Fibroblast of lung (primary cell): ENCODE measurements at regions not wholly inside any gene's neighbourhood (a gene's known extent, or its start where the extent isn't known, plus 50 kb on each side); places are given as distances from the start of the nearest gene placed in this dataset.

Source experiments
- EZH2 ChIP-seq: IDR thresholded peaks from 2 replicates; pipeline ENCODE4 v1.5.1; 2012; ENCODE audit warnings: low read length, control low read depth, mild to moderate bottlenecking; ENCODE audit errors: missing control alignments
- TF ChIP-seq, protein P1 (sequence below), 2 donors: IDR thresholded peaks in 1 of 2; conservative IDR thresholded peaks in 1 of 2; 1 replicate in 1 of 2; 2 replicates in 1 of 2; pipeline ENCODE4 v1.5.1; 2011 to 2012; ENCODE audit warnings: low read length in 2 of 2, control low read depth in 1 of 2, inconsistent platforms in 1 of 2, low read depth in 1 of 2, mild to moderate bottlenecking in 1 of 2

GRCh38 chr3:177744873-177745606 is 547.8 kb upstream of the TBL1XR1 start:
- TF ChIP-seq, protein P1, sequence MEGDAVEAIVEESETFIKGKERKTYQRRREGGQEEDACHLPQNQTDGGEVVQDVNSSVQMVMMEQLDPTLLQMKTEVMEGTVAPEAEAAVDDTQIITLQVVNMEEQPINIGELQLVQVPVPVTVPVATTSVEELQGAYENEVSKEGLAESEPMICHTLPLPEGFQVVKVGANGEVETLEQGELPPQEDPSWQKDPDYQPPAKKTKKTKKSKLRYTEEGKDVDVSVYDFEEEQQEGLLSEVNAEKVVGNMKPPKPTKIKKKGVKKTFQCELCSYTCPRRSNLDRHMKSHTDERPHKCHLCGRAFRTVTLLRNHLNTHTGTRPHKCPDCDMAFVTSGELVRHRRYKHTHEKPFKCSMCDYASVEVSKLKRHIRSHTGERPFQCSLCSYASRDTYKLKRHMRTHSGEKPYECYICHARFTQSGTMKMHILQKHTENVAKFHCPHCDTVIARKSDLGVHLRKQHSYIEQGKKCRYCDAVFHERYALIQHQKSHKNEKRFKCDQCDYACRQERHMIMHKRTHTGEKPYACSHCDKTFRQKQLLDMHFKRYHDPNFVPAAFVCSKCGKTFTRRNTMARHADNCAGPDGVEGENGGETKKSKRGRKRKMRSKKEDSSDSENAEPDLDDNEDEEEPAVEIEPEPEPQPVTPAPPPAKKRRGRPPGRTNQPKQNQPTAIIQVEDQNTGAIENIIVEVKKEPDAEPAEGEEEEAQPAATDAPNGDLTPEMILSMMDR (conservative IDR thresholded peaks at IDR 0.05 in 1 of 2, IDR thresholded peaks at IDR 0.05 in 1 of 2; ENCODE audit: low read depth in 1 of 2, low read length in 2 of 2) = no peak
- no peak for TF ChIP-seq EZH2
